Left ventricle myocardium inferior (tissue), 1 donor: ENCODE measurements at regions not wholly inside any gene's neighbourhood (a gene's known extent, or its start where the extent isn't known, plus 50 kb on each side); places are given as distances from the start of the nearest gene placed in this dataset.

Source experiments
- DNase-seq: peaks from one replicate; pipeline ENCODE4 v3.0.0-alpha.2; 2020
- H3K27ac ChIP-seq: fragments of 200-600 bp; replicated peaks from 2 replicates; pipeline ENCODE4 v1.8.0; 2021
- H3K27me3 ChIP-seq: fragments of 200-600 bp; 2 replicates; pipeline ENCODE4 v1.8.0; 2021; ENCODE audit warnings: low read depth
- H3K36me3 ChIP-seq: fragments of 200-600 bp; 2 replicates; pipeline ENCODE4 v1.8.0; 2021
- H3K4me1 ChIP-seq: fragments of 200-600 bp; 2 replicates; pipeline ENCODE4 v1.8.0; 2021
- H3K4me3 ChIP-seq: fragments of 200-600 bp; 2 replicates; pipeline ENCODE4 v1.8.0; 2021; ENCODE audit warnings: mild to moderate bottlenecking, moderate library complexity
- H3K9me3 ChIP-seq: fragments of 200-600 bp; replicated peaks from 2 replicates; pipeline ENCODE4 v1.8.0; 2021
- CTCF ChIP-seq: fragments of 200-600 bp; IDR thresholded peaks from 2 replicates; pipeline ENCODE4 v1.8.0; 2021; ENCODE audit warnings: antibody characterized with exemption, mild to moderate bottlenecking, borderline replicate concordance
- intact Hi-C: fragments of 100-400 bp; cut with micrococcal nuclease; formaldehyde crosslinking; loops from one replicate; pipeline ENCODE4 v1.11.0; 2022
- donor health status: DM: no; HTN: yes; CAD: no; lungs with severe emphysema.

DNA sequence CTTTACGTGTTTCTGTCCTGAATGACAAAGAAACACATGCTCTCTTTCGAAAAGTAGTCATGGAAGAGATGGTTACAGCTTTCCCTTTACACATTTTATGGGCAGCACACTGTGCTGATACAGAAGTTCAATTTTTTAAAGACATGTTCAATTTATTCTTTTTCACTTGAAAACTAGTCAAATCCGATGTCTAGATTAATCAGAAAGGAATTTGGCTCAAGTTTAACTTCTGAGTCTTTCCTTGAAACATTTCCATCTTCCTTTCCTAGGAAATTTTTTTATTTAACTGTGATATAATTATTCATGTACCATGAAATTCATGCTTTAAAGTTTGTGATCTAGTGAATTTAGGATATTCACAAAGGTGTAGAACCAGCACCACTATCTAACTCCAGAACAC, 360.1 kb downstream of the TNS3 start:
- Histone ChIP-seq H3K4me3 (no peak overlapping the region), H3K27me3 (no peaks in the 10 kb centered on the region), H3K27ac (no peak overlapping the region), H3K4me1 (peaks cover 1% of the 10 kb centered on the region), H3K36me3 (no peaks in the 10 kb centered on the region), H3K9me3 (no peaks in the 10 kb centered on the region)
- no peak for TF ChIP-seq CTCF
- DNase-seq, result no peak
- intact Hi-C loops, result no loop called here

GRCh38 chr7:47218378-47219176, 363.3 kb downstream of the TNS3 start:
- no peaks in the 10 kb centered on the region for H3K27me3 ChIP-seq
- no peak for TF ChIP-seq CTCF
- H3K4me3 ChIP-seq, result no peak overlapping the region
- no peaks in the 10 kb centered on the region for H3K36me3 ChIP-seq
- no peaks in the 10 kb centered on the region for H3K9me3 ChIP-seq
- no peak for DNase-seq
- H3K4me1 ChIP-seq, result no peaks in the 10 kb centered on the region
- intact Hi-C loops, result no loop called here
- no peak overlapping the region for H3K27ac ChIP-seq

DNA sequence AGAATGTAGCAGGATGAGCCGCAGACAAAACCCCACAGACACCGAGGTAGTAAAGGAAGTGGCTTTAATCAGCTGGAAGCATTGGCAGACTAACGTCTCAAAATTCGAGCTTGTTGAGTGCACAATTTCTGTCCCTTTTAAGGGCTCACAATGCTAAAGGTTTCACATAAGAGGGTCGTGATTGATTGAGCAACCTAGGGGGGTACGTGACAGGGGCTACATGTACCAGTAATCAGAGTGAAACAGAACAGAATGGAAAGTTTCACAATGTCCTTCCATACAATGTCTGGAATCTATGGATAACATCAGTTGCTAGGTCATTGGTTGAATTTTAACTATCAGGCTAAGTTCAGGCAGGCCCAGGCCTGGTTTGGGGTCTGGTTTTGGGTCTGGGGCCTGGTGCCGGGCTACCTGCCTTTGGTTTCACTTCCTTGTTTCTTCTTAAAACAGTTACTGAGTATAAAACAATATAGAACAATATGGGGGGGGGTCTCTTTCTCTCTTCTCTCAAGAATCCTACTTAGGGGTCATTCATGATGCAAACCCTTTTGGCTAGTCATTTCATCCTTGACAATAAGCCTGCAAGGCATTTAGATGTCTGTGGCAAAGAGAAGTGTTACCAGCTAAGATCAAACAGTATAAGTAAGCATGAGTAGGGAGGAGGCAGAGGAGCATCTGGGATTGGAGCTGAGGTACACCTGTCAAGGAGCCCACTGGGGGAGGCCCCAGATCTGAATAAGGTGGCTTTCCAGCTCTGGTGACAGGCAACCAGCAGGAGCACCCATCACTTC, 364.1 kb downstream of the TNS3 start:
- intact Hi-C loops, result no loop called here

GRCh38 chr7:47217086-47217485, 364.8 kb downstream of the TNS3 start:
- intact Hi-C loops, result no loop called here
- Histone ChIP-seq H3K27ac (no peak overlapping the region), H3K27me3 (no peaks in the 10 kb centered on the region), H3K36me3 (no peaks in the 10 kb centered on the region), H3K4me1 (no peaks in the 10 kb centered on the region), H3K9me3 (no peaks in the 10 kb centered on the region), H3K4me3 (no peak overlapping the region)
- no peak for DNase-seq
- no peak for TF ChIP-seq CTCF

More for the DNA sequence above, 364.1 kb downstream of the TNS3 start:
- Histone ChIP-seq H3K27me3 (no peaks in the 10 kb centered on the region), H3K9me3 (no peaks in the 10 kb centered on the region), H3K27ac (no peak overlapping the region), H3K4me1 (no peaks in the 10 kb centered on the region), H3K36me3 (no peaks in the 10 kb centered on the region), H3K4me3 (no peak overlapping the region)
- DNase-seq, result no peak
- TF ChIP-seq CTCF, result no peak

DNA sequence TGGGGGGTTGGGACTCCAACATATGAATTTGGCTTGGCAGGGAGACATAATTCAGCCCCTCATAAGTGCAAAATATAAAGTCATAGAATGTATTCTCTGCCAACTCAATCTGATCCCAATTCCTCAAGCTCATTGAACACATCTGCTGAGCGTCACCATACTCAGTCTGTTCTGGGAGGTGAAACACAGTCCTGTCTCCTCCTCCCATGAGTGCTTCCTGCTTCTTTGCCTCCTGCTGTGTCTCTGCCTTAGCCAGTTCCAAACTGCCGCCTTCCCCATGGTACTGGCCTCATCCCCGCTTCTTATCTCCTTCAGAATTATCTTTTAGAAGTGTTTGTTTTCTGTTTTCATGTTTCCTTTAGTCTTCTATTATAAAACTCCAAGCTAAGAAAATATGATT, 365.5 kb downstream of the TNS3 start:
- Histone ChIP-seq H3K4me3 (no peak overlapping the region), H3K27me3 (no peaks in the 10 kb centered on the region), H3K27ac (peak overlapping the region; percentile 57), H3K9me3 (no peaks in the 10 kb centered on the region), H3K4me1 (no peaks in the 10 kb centered on the region), H3K36me3 (no peaks in the 10 kb centered on the region)
- intact Hi-C loops, result no loop called here
- no peak for DNase-seq
- TF ChIP-seq CTCF, result no peak
